HG03558 (cell line): ENCODE measurements at regions not wholly inside any gene's neighbourhood (a gene's known extent, or its start where the extent isn't known, plus 50 kb on each side); places are given as distances from the start of the nearest gene placed in this dataset.

Experiments used
- ATAC-seq: cut with Tn5 transposase; IDR thresholded peaks from one replicate; pipeline ENCODE4 v1.9.1; 2021; ENCODE audit warnings: moderate number of reproducible peaks; ENCODE audit not compliant: unreplicated experiment; ENCODE audit errors: extremely low read depth

- no peak for ATAC-seq
Observed at GRCh38 chr22:47929646-47930185, 1167.3 kb downstream of the TBC1D22A start.

- no peak for ATAC-seq
Observed at GRCh38 chr22:47929073-47929472, 1166.6 kb downstream of the TBC1D22A start.

- ATAC-seq, result no peak
Observed at GRCh38 chr22:47928631-47929030, 1166.2 kb downstream of the TBC1D22A start.

- ATAC-seq, result no peak
Observed at GRCh38 chr22:47927648-47928210, 1165.3 kb downstream of the TBC1D22A start.

GRCh38 chr22:47923011-47923427 lies 1160.6 kb downstream of the TBC1D22A start:
- no peak for ATAC-seq

- ATAC-seq, result no peak
Observed at GRCh38 chr22:47921906-47922305, 1159.5 kb downstream of the TBC1D22A start.

GRCh38 chr22:47920380-47920959 lies 1158.0 kb downstream of the TBC1D22A start:
- no peak for ATAC-seq

- ATAC-seq, result no peak
Observed at GRCh38 chr22:47919893-47920292, 1157.4 kb downstream of the TBC1D22A start.

- no peak for ATAC-seq
Observed at GRCh38 chr22:47919001-47919441, 1156.6 kb downstream of the TBC1D22A start.

- ATAC-seq, result no peak
Observed at GRCh38 chr22:47918276-47918921, 1155.9 kb downstream of the TBC1D22A start.

- no peak for ATAC-seq
Observed at GRCh38 chr22:47914481-47915097, 1152.1 kb downstream of the TBC1D22A start.

- no peak for ATAC-seq
Observed at GRCh38 chr22:47902646-47903180, 1140.3 kb downstream of the TBC1D22A start.

GRCh38 chr22:47901911-47902310 lies 1139.5 kb downstream of the TBC1D22A start:
- no peak for ATAC-seq

GRCh38 chr22:47899894-47900293 lies 1137.4 kb downstream of the TBC1D22A start:
- ATAC-seq, result no peak

- no peak for ATAC-seq
Observed at GRCh38 chr22:47898946-47899345, 1136.5 kb downstream of the TBC1D22A start.

- ATAC-seq, result no peak
Observed at GRCh38 chr22:47891609-47892008, 1129.2 kb downstream of the TBC1D22A start.

- no peak for ATAC-seq
Observed at GRCh38 chr22:47888817-47889216, 1126.4 kb downstream of the TBC1D22A start.

- no peak for ATAC-seq
Observed at GRCh38 chr22:47884775-47885174, 1122.3 kb downstream of the TBC1D22A start.

GRCh38 chr22:47884200-47884599 lies 1121.8 kb downstream of the TBC1D22A start:
- ATAC-seq, result no peak

GRCh38 chr22:47883757-47884156 lies 1121.3 kb downstream of the TBC1D22A start:
- no peak for ATAC-seq

GRCh38 chr22:47879346-47879745 lies 1116.9 kb downstream of the TBC1D22A start:
- ATAC-seq, result no peak
